ENCODE measurements at regions not wholly inside any gene's neighbourhood (a gene's known extent, or its start where the extent isn't known, plus 50 kb on each side); places are given as distances from the start of the nearest gene placed in this dataset.
"Not testable (repeated sequence)": the region's sequence is repeated elsewhere in the genome, so short reads cannot be mapped to it uniquely, and the experiment has no call there.

DNA sequence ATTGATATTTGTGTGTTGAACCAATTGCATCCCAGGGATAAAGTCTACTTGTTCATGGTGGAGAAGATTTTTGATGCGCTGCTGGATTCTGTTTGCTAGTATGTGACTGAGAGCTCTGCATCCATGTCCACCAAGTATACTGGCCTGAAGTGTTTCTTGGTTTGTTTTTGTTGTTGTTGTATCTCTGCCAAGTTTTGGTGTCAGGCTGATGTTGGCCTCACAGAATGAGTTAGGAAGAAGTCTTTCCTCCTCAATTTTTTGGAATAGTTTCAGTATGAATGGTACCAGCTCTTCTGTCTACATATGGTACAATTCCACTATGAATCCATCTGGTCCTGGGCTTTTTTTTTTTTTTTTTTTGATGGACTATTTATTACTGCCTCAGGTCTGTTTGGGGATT lies 50.9 kb upstream of the OSTN start:
- H3K4me1 Mint-ChIP-seq = no peaks in the 10 kb centered on the region
- H3K36me3 Mint-ChIP-seq = no peaks in the 10 kb centered on the region
- no peak overlapping the region for H3K4me3 Mint-ChIP-seq
- no peaks in the 10 kb centered on the region for H3K27me3 Mint-ChIP-seq
- no peak for DNase-seq
- no peak for ATAC-seq
- H3K9me3 Mint-ChIP-seq (ENCODE audit: low read depth) = no peaks in the 10 kb centered on the region
- CTCF ChIA-PET = no interaction called here
- H3K27ac Mint-ChIP-seq = no peak overlapping the region

- peaks cover 2% of the 10 kb centered on the region for H3K4me1 Mint-ChIP-seq
- DNase-seq = no peak
- no peaks in the 10 kb centered on the region for H3K36me3 Mint-ChIP-seq
- CTCF ChIA-PET = no interaction called here
- H3K9me3 Mint-ChIP-seq (ENCODE audit: low read depth) = no peaks in the 10 kb centered on the region
- H3K4me3 Mint-ChIP-seq = no peak overlapping the region
- no peak for ATAC-seq
- no peak overlapping the region for H3K27ac Mint-ChIP-seq
- no peaks in the 10 kb centered on the region for H3K27me3 Mint-ChIP-seq
These were observed 55.8 kb upstream of the OSTN start for GRCh38 chr3:191143224-191143623.

GRCh38 chr3:191141728-191142127 lies 57.3 kb upstream of the OSTN start:
- Mint-ChIP-seq H3K9me3 (ENCODE audit: low read depth) (no peaks in the 10 kb centered on the region), H3K36me3 (no peaks in the 10 kb centered on the region), H3K4me3 (no peak overlapping the region), H3K4me1 (peaks cover 2% of the 10 kb centered on the region), H3K27me3 (no peaks in the 10 kb centered on the region), H3K27ac (no peak overlapping the region)
- DNase-seq = no peak
- ATAC-seq = no peak
- CTCF ChIA-PET = no interaction called here

DNA sequence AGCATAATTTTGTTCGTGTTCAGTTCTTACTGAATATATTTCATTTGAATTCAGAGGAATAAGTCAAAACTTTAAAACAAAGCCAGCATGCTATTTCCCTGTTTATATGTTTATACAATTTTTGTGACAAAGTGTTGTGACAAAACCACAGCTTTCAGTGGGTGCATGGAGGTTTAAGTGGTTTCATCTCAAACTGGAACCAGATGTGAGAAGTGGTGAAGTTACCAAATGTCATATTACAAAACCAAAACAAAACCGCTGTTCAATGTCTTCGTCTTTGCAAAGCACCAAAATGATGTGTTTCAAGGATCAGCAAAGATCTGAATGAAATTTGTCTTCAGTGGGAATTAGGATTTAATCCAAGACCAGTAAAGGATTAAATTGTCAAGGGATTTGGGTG lies 59.3 kb upstream of the OSTN start:
- H3K36me3 Mint-ChIP-seq = no peaks in the 10 kb centered on the region
- no peak for ATAC-seq
- H3K27ac Mint-ChIP-seq = no peak overlapping the region
- no peak for DNase-seq
- H3K4me1 Mint-ChIP-seq = peaks cover 2% of the 10 kb centered on the region
- H3K4me3 Mint-ChIP-seq = no peak overlapping the region
- CTCF ChIA-PET = no interaction called here
- peaks cover 2% of the 10 kb centered on the region for H3K9me3 Mint-ChIP-seq (ENCODE audit: low read depth)
- no peaks in the 10 kb centered on the region for H3K27me3 Mint-ChIP-seq

DNA sequence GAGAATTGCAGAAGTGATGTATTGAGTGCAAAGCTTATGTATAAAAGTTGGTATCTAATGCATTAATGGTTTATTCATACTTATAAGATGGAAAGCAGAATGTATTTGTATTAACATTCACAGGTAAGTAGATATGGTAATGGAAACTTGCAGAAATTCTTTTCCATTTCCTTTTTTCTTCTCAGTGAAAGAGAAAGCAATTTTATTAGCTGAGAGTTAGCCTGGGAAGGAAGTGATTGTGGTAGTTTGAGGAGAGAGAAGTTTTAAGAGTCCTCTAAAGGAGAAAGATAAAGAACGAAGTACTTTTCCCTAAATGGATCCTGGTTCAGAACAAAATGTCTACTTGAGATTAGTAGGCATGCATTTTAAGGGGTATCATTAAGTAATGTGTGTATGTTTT lies 60.1 kb upstream of the OSTN start:
- DNase-seq = no peak
- Mint-ChIP-seq H3K9me3 (ENCODE audit: low read depth) (peaks cover 2% of the 10 kb centered on the region), H3K27ac (no peak overlapping the region), H3K36me3 (no peaks in the 10 kb centered on the region), H3K27me3 (no peaks in the 10 kb centered on the region), H3K4me1 (peaks cover 2% of the 10 kb centered on the region), H3K4me3 (no peak overlapping the region)
- no peak for ATAC-seq
- CTCF ChIA-PET = no interaction called here

DNA sequence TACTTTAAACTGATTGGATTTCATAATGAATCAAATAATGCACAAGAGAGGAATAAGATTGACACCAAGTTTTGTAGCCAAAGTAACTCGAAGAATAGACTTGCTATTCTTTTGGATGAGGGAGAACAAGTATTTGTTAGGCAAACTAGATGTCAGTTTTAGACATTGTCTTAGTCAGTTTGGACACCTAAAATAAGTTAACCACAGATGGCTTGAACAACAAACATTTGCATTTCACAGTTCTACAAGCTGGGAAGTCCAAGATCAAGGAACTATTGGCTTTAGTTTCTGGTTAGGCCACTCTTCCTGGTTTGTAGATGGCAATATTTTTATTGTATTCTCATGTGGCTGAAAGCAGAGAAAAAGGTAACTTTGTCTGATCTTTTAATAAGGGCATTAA lies 61.3 kb upstream of the OSTN start:
- CTCF ChIA-PET = no interaction called here
- H3K4me3 Mint-ChIP-seq = no peak overlapping the region
- peaks cover 2% of the 10 kb centered on the region for H3K4me1 Mint-ChIP-seq

DNA sequence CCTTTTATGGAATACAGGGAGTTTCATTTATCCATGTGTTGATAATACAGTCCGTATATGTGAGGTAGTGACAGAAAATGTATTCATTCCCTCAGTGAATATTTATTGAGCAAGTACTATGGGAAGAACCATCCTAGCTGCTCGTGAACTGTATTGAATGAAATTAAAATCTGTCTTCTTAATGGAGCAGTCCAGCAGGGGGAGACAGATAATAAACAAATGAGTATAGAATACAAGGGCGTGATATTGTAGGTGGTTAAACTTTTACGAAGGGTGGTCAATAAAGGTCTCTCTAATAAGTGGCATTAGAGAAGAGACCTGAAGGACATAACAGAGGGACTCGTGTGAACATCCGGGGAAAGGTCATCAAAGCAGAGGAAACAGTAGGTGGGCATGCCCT lies 62.7 kb upstream of the OSTN start:
- H3K9me3 Mint-ChIP-seq (ENCODE audit: low read depth) = peaks cover 2% of the 10 kb centered on the region
- H3K4me3 Mint-ChIP-seq = no peak overlapping the region
- peaks cover 2% of the 10 kb centered on the region for H3K4me1 Mint-ChIP-seq
- DNase-seq (no peak), ATAC-seq (no peak)
- no peaks in the 10 kb centered on the region for H3K27me3 Mint-ChIP-seq
- no peaks in the 10 kb centered on the region for H3K36me3 Mint-ChIP-seq
- H3K27ac Mint-ChIP-seq = no peak overlapping the region
- CTCF ChIA-PET = no interaction called here

More for the DNA sequence above, 61.3 kb upstream of the OSTN start:
- ATAC-seq = no peak
- Mint-ChIP-seq H3K36me3 (no peaks in the 10 kb centered on the region), H3K27me3 (no peaks in the 10 kb centered on the region), H3K27ac (no peak overlapping the region), H3K9me3 (ENCODE audit: low read depth) (peaks cover 2% of the 10 kb centered on the region)
- no peak for DNase-seq

GRCh38 chr3:191135175-191135574 lies 63.9 kb upstream of the OSTN start:
- Mint-ChIP-seq H3K4me3 (no peak overlapping the region), H3K4me1 (peaks cover 2% of the 10 kb centered on the region), H3K27me3 (no peaks in the 10 kb centered on the region), H3K27ac (no peak overlapping the region), H3K36me3 (no peaks in the 10 kb centered on the region), H3K9me3 (ENCODE audit: low read depth) (peaks cover 2% of the 10 kb centered on the region)
- ATAC-seq (no peak), DNase-seq (no peak)
- CTCF ChIA-PET = no interaction called here

DNA sequence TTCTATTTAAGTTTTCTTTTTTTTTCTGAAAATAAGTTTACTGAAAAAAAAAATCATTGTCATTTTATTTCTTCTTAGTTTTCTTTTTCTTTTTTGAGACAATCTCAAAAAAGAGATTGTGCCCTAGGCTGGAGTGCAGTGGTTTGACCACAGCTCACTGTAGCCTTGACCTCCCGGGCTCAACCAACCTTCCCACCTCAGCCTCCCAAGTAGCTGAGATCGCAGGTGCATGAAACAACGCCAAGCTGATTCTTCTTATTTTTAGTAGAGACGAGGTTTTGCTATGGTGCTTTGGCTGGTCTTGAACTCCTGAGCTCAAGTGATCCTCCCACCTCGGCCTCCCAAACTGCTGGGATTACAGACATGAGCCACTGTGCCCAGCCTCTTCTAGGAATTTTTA lies 65.7 kb upstream of the OSTN start:
- DNase-seq (no peak), ATAC-seq (no peak)
- CTCF ChIA-PET = no interaction called here
- Mint-ChIP-seq H3K9me3 (ENCODE audit: low read depth) (peaks cover 2% of the 10 kb centered on the region), H3K36me3 (no peaks in the 10 kb centered on the region), H3K4me1 (no peaks in the 10 kb centered on the region), H3K27me3 (no peaks in the 10 kb centered on the region), H3K4me3 (no peak overlapping the region), H3K27ac (no peak overlapping the region)

GRCh38 chr3:191131305-191131704 lies 67.7 kb upstream of the OSTN start:
- ATAC-seq (no peak), DNase-seq (no peak)
- no peaks in the 10 kb centered on the region for H3K27me3 Mint-ChIP-seq
- H3K27ac Mint-ChIP-seq = no peak overlapping the region
- CTCF ChIA-PET = no interaction called here
- no peak overlapping the region for H3K4me3 Mint-ChIP-seq
- H3K4me1 Mint-ChIP-seq = no peaks in the 10 kb centered on the region
- peaks cover 2% of the 10 kb centered on the region for H3K9me3 Mint-ChIP-seq (ENCODE audit: low read depth)
- H3K36me3 Mint-ChIP-seq = no peaks in the 10 kb centered on the region

DNA sequence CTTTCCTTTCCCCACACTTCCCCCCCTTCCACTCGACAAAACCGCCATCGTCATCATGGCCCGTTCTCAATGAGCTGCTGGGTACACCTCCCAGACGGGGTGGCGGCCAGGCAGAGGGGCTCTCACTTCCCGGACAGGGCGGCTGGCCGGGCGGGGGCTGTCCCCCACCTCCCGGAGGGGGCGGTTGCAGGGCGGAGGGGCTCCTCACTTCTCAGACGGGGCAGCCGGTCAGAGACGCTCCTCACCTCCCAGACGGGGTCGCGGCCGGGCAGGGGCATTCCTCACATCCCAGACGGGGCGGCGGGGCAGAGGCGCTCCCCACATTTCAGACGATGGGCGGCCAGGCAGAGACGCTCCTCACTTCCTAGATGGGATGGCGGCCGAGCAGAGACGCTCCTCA lies 74.2 kb upstream of the OSTN start:
- CTCF ChIA-PET; H3K27ac Mint-ChIP-seq; H3K4me1 Mint-ChIP-seq; H3K27me3 Mint-ChIP-seq; DNase-seq; H3K9me3 Mint-ChIP-seq (ENCODE audit: low read depth); H3K4me3 Mint-ChIP-seq; ATAC-seq; H3K36me3 Mint-ChIP-seq: not testable (repeated sequence)

- no peak for DNase-seq
- Mint-ChIP-seq H3K36me3 (no peaks in the 10 kb centered on the region), H3K27ac (no peak overlapping the region), H3K4me1 (no peaks in the 10 kb centered on the region), H3K4me3 (no peak overlapping the region), H3K9me3 (ENCODE audit: low read depth) (no peaks in the 10 kb centered on the region), H3K27me3 (no peaks in the 10 kb centered on the region)
- CTCF ChIA-PET = no interaction called here
- ATAC-seq = no peak
These were observed 75.1 kb upstream of the OSTN start for GRCh38 chr3:191123946-191124345.

DNA sequence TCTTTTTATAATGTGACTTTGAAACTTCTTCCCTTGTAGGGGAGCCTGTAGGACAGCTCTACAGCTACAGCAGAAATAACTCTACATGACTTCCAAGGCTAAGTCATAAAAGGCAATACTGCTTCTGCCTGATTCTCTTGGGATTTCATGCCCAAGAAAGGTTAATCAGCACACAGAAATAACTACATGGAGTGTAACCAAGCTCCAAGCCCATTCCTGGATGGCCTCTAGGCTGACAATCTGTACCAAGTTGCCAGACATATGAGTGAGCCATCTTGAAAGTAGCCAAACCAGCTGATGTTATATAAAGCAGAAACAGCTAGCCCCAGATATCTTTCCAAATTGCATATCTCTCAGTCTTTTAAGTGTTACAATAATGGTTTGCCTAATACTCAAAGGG lies 75.8 kb upstream of the OSTN start:
- no peak for DNase-seq
- Mint-ChIP-seq H3K27ac (no peak overlapping the region), H3K9me3 (ENCODE audit: low read depth) (no peaks in the 10 kb centered on the region), H3K4me1 (no peaks in the 10 kb centered on the region), H3K4me3 (no peak overlapping the region), H3K36me3 (no peaks in the 10 kb centered on the region), H3K27me3 (no peaks in the 10 kb centered on the region)
- CTCF ChIA-PET = no interaction called here
- ATAC-seq = no peak

DNA sequence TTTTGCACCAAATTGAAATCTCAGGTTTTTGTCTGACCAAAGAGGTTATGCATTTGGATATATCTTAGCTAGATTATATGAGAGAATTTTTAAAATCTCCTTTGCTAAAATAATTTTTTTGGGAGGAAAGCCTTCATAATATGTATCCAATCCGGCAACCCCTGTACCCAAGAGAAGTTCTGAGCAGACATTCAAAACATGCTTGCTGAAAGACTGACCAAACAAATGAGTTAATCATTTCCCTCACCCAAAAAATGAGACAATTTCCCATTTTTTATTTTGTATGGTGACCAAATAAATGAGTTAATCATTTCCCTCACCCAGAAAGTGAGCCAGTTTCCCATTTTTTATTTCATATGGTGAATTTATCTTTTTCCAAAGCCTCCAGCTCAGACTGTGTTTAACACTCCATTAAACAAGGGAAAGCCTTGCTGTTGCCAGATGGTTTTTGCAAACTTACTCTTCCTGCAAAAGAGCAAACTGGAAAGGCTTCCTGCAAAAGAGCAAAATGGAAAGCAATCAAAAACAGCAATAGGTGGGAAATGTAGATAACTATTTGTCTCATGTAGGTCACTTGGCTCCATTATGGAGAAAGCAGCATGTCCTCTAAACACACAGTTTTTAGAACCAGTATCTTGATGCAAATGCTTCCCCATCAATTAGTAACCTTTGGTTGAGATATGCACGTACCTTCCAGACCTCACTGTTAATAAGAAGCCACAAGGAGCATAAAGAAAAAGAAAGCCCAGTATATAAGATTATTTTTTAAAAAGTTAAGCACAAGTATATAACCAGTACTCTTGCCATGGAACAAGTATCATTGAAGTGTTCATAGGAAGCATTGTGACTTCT lies 78.4 kb upstream of the OSTN start:
- Mint-ChIP-seq H3K27ac (no peak overlapping the region), H3K27me3 (no peaks in the 10 kb centered on the region), H3K4me1 (no peaks in the 10 kb centered on the region), H3K4me3 (no peak overlapping the region), H3K36me3 (no peaks in the 10 kb centered on the region), H3K9me3 (ENCODE audit: low read depth) (no peaks in the 10 kb centered on the region)
- DNase-seq = no peak
- no peak for ATAC-seq
- CTCF ChIA-PET = no interaction called here

All from activated CD8-positive, alpha-beta memory T cell treated with anti-CD3 and anti-CD28 coated beads, Interleukin-2, amount 10 ng/mL, durations not matched to agents 7 days and 5 days (primary cell).